ENCODE measurements at regions not wholly inside any gene's neighbourhood (a gene's known extent, or its start where the extent isn't known, plus 50 kb on each side); places are given as distances from the start of the nearest gene placed in this dataset.

GRCh38 chr4:54902976-54903375 lies 222.4 kb downstream of the KDR start:
- no peak for TF ChIP-seq EZH2 (optimal IDR thresholded peaks at IDR 0.05; ENCODE audit: low read depth, low read length)
- no peak for TF ChIP-seq CTCF (IDR thresholded peaks at IDR 0.05; ENCODE audit: low read length)
- no peak for TF ChIP-seq EZH2phosphoT487 (IDR thresholded peaks at IDR 0.05; ENCODE audit: low read length)

Measured in MM.1S (cell line).